ENCODE measurements at regions not wholly inside any gene's neighbourhood (a gene's known extent, or its start where the extent isn't known, plus 50 kb on each side); places are given as distances from the start of the nearest gene placed in this dataset.

GRCh38 chr10:107430446-107430845 is 265.9 kb upstream of the SORCS1 start:
- Histone ChIP-seq H2BK20ac (ENCODE audit: low read depth, low read length, poor library complexity, severe bottlenecking) (no peak overlapping the region), H3T11ph (ENCODE audit: low read length) (no peak overlapping the region), H2AFZ (ENCODE audit: low read length) (no peak overlapping the region), H3K4me1 (ENCODE audit: insufficient read depth, low read length) (no peaks in the 10 kb centered on the region), H3K9me3 (ENCODE audit: control insufficient read depth, low read depth, low read length) (no peaks in the 10 kb centered on the region), H3K23ac (ENCODE audit: insufficient read length, low read depth, low read length) (no peak overlapping the region), H3K14ac (ENCODE audit: insufficient read depth, low read length) (no peak overlapping the region), H3K27me3 (ENCODE audit: insufficient read depth, low read length) (no peaks in the 10 kb centered on the region), H2BK120ac (ENCODE audit: low read depth, low read length, poor library complexity, severe bottlenecking) (no peak overlapping the region), H4K20me1 (ENCODE audit: control insufficient read depth, insufficient read depth, insufficient read length) (no peaks in the 10 kb centered on the region), H2AK5ac (ENCODE audit: insufficient read length, low read length) (no peak overlapping the region), H3K23me2 (ENCODE audit: insufficient read length, low read depth, low read length, poor library complexity, severe bottlenecking) (no peaks in the 10 kb centered on the region), H3K27ac (ENCODE audit: insufficient read length, low read depth, low read length) (no peak overlapping the region), H2BK5ac (ENCODE audit: insufficient read length, low read length) (no peak overlapping the region), H4K91ac (ENCODE audit: insufficient read length, low read depth, low read length) (no peak overlapping the region), H3K79me1 (ENCODE audit: insufficient read depth, low read depth, low read length, poor library complexity, severe bottlenecking) (no peaks in the 10 kb centered on the region), H3K4ac (ENCODE audit: low read depth, low read length) (no peak overlapping the region), H3K4me2 (ENCODE audit: insufficient read depth, insufficient read length, low read length) (no peak overlapping the region), H3K56ac (ENCODE audit: insufficient read length, low read depth, low read length) (no peak overlapping the region), H4K5ac (ENCODE audit: insufficient read length, low read depth, low read length) (no peak overlapping the region), H3K18ac (ENCODE audit: insufficient read length, low read depth, low read length) (no peak overlapping the region), H4K8ac (replicated peaks; ENCODE audit: insufficient read length, low read depth, low read length) (no peak overlapping the region), H2BK15ac (ENCODE audit: low read depth, low read length) (no peak overlapping the region), H2BK12ac (ENCODE audit: insufficient read length, low read depth, low read length) (no peak overlapping the region), H3K9ac (ENCODE audit: extremely low read depth, insufficient read length, low read length) (no peak overlapping the region), H3K79me2 (ENCODE audit: insufficient read depth, low read length) (no peaks in the 10 kb centered on the region)
- no peaks in the 10 kb centered on the region for H3K9me3 Mint-ChIP-seq
- no peak overlapping the region for H3K27ac Mint-ChIP-seq
- no peaks in the 10 kb centered on the region for H3K36me3 Mint-ChIP-seq (ENCODE audit: insufficient read depth in 1 of 3, low read depth in 3 of 3)
- no peak for TF ChIP-seq CTCF (conservative IDR thresholded peaks at IDR 0.05)
- peaks cover 4 to 14% of the 10 kb centered on the region in 2 experiments; a peak in 3 of 4 replicates for H3K4me1 Mint-ChIP-seq
- no peak overlapping the region for H3K4me3 Mint-ChIP-seq
- no peak for DNase-seq
- no peaks in the 10 kb centered on the region for H3K27me3 Mint-ChIP-seq (ENCODE audit: low read depth)
- WGBS (ENCODE audit: extremely low coverage, insufficient read length, low lambda C conversion rate) = no CpG with 5 or more reads among the region's 6 CpGs

Data from H9 (cell line).